Caco-2 (cell line): ENCODE measurements at regions not wholly inside any gene's neighbourhood (a gene's known extent, or its start where the extent isn't known, plus 50 kb on each side); places are given as distances from the start of the nearest gene placed in this dataset.

Experiments used
- BruUV-seq: library from RNA; stranded (reverse); fragments of 400-500 nt; replicated peaks from 2 replicates; lab custom pipeline; 2021; lab: Mats Ljungman, UMichigan
- CTCF ChIA-PET: fragments of 300-600 bp; sonication (Branson Sonifier 250); formaldehyde crosslinking; loops from one replicate; lab custom pipeline; 2022; ENCODE audit warnings: antibody characterized with exemption; lab: Charles Lee
- POLR2A ChIA-PET: fragments of 300-600 bp; sonication (Branson Sonifier 250); formaldehyde crosslinking; loops from one replicate; lab custom pipeline; 2022; ENCODE audit warnings: antibody characterized with exemption; lab: Charles Lee
- DNase-seq, 2 experiments: peaks; one replicate each; pipeline versions ENCODE4 v3.0.0 to v3.0.0-alpha.2; 2020 to 2022
- H3K27me3 ChIP-seq: replicated peaks from 2 replicates; pipeline ENCODE4 v1.6.0; 2011; ENCODE audit warnings: low read length; ENCODE audit not compliant: control insufficient read depth, insufficient read depth
- H3K36me3 ChIP-seq: 2 replicates; pipeline ENCODE4 v1.5.1; 2011; ENCODE audit warnings: low read length; ENCODE audit not compliant: control insufficient read depth, insufficient read depth
- H3K4me1 ChIP-seq: fragments of 250-450 bp; sonication (Bioruptor Pico); 2 replicates; pipeline ENCODE4 v1.5.1; 2020; ENCODE audit warnings: mild to moderate bottlenecking
- H3K4me3 ChIP-seq: 2 replicates; pipeline ENCODE4 v1.5.1; 2011; ENCODE audit warnings: low read depth, mild to moderate bottlenecking, control low read depth, low read length
- H3K9me3 ChIP-seq: fragments of 250-450 bp; sonication (Bioruptor Pico); 2 replicates; pipeline ENCODE4 v1.5.1; 2020; ENCODE audit warnings: mild to moderate bottlenecking, moderate library complexity
- H3K27ac Mint-ChIP-seq: one replicate; pipeline ENCODE4 v1.8.0; 2022; ENCODE audit warnings: mixed read lengths; ENCODE audit not compliant: unreplicated experiment
- H3K27me3 Mint-ChIP-seq: one replicate; pipeline ENCODE4 v1.8.0; 2022; ENCODE audit warnings: mixed read lengths; ENCODE audit not compliant: insufficient read depth, unreplicated experiment
- H3K36me3 Mint-ChIP-seq: one replicate; pipeline ENCODE4 v1.8.0; 2022; ENCODE audit warnings: mild to moderate bottlenecking, mixed read lengths; ENCODE audit not compliant: insufficient read depth, unreplicated experiment
- H3K4me1 Mint-ChIP-seq: one replicate; pipeline ENCODE4 v1.8.0; 2022; ENCODE audit warnings: low read depth, mixed read lengths; ENCODE audit not compliant: unreplicated experiment
- H3K4me3 Mint-ChIP-seq: one replicate; pipeline ENCODE4 v1.8.0; 2022; ENCODE audit warnings: mild to moderate bottlenecking, moderate library complexity, mixed read lengths; ENCODE audit not compliant: unreplicated experiment
- H3K9me3 Mint-ChIP-seq: one replicate; pipeline ENCODE4 v1.8.0; 2022; ENCODE audit warnings: mixed read lengths; ENCODE audit not compliant: unreplicated experiment
- CTCF ChIP-seq, 2 experiments: fragments of 200-600 bp in 1 of 2; IDR thresholded peaks; 1 replicate in 1 of 2; 2 replicates in 1 of 2; pipeline versions ENCODE4 v1.5.1 to v1.8.0; 2011 to 2022; ENCODE audit warnings: antibody characterized with exemption in 1 of 2, control low read depth in 1 of 2, inconsistent platforms in 1 of 2, low read depth in 1 of 2, low read length in 1 of 2, mild to moderate bottlenecking in 1 of 2, moderate library complexity in 1 of 2; ENCODE audit not compliant: insufficient read depth in 1 of 2, severe bottlenecking in 1 of 2, unreplicated experiment in 1 of 2
- intact Hi-C: fragments of 100-400 bp; cut with micrococcal nuclease; formaldehyde crosslinking; loops from one replicate; pipeline ENCODE4 v1.10.0; 2022; ENCODE audit not compliant: unreplicated experiment

- Histone ChIP-seq H3K4me1 (no peaks in the 10 kb centered on the region), H3K27me3 (no peaks in the 10 kb centered on the region), H3K9me3 (no peaks in the 10 kb centered on the region), H3K4me3 (no peak overlapping the region), H3K36me3 (no peaks in the 10 kb centered on the region)
- no peak for TF ChIP-seq CTCF (IDR thresholded peaks at IDR 0.05; ENCODE audit: insufficient read depth in 1 of 2, low read depth in 1 of 2, low read length in 1 of 2, severe bottlenecking in 1 of 2, unreplicated experiment in 1 of 2)
- H3K27ac Mint-ChIP-seq, result no peak overlapping the region
- no peaks in the 10 kb centered on the region for H3K4me1 Mint-ChIP-seq
- intact Hi-C loops, result no loop called here
- H3K4me3 Mint-ChIP-seq, result no peak overlapping the region
- CTCF ChIA-PET, result no interaction called here
- peaks cover 11% of the 10 kb centered on the region for H3K9me3 Mint-ChIP-seq
- DNase-seq, result no peak
- no peaks in the 10 kb centered on the region for H3K27me3 Mint-ChIP-seq
- POLR2A ChIA-PET, result no interaction called here
- H3K36me3 Mint-ChIP-seq, result no peaks in the 10 kb centered on the region
- BruUV-seq, result no TSS peak
These were observed 833.2 kb upstream of the CHAC2 start for GRCh38 chr2:52934323-52934898.

GRCh38 chr2:52933878-52934277, 833.7 kb upstream of the CHAC2 start:
- POLR2A ChIA-PET, result no interaction called here
- Histone ChIP-seq H3K27me3 (no peaks in the 10 kb centered on the region), H3K4me1 (no peaks in the 10 kb centered on the region), H3K4me3 (no peak overlapping the region), H3K36me3 (no peaks in the 10 kb centered on the region), H3K9me3 (no peaks in the 10 kb centered on the region)
- no peak for DNase-seq
- H3K4me1 Mint-ChIP-seq, result no peaks in the 10 kb centered on the region
- no peak for TF ChIP-seq CTCF (IDR thresholded peaks at IDR 0.05; ENCODE audit: insufficient read depth in 1 of 2, low read depth in 1 of 2, low read length in 1 of 2, severe bottlenecking in 1 of 2, unreplicated experiment in 1 of 2)
- BruUV-seq, result no TSS peak
- no peaks in the 10 kb centered on the region for H3K36me3 Mint-ChIP-seq
- H3K9me3 Mint-ChIP-seq, result peaks cover 14% of the 10 kb centered on the region
- H3K27me3 Mint-ChIP-seq, result no peaks in the 10 kb centered on the region
- intact Hi-C loops, result no loop called here
- no peak overlapping the region for H3K4me3 Mint-ChIP-seq
- CTCF ChIA-PET, result no interaction called here
- H3K27ac Mint-ChIP-seq, result no peak overlapping the region

GRCh38 chr2:52931660-52932059, 835.9 kb upstream of the CHAC2 start:
- Histone ChIP-seq H3K9me3 (peaks cover 2% of the 10 kb centered on the region; the same call in 1 of the 2 replicates), H3K27me3 (no peaks in the 10 kb centered on the region), H3K4me3 (no peak overlapping the region), H3K36me3 (no peaks in the 10 kb centered on the region), H3K4me1 (no peaks in the 10 kb centered on the region)
- ChIA-PET POLR2A (no interaction called here), CTCF (no interaction called here)
- Mint-ChIP-seq H3K27ac (no peak overlapping the region), H3K9me3 (peaks cover 21% of the 10 kb centered on the region), H3K4me3 (no peak overlapping the region), H3K4me1 (no peaks in the 10 kb centered on the region), H3K36me3 (no peaks in the 10 kb centered on the region), H3K27me3 (no peaks in the 10 kb centered on the region)
- no peak for DNase-seq
- intact Hi-C loops, result no loop called here
- no TSS peak for BruUV-seq
- TF ChIP-seq CTCF (IDR thresholded peaks at IDR 0.05; ENCODE audit: insufficient read depth in 1 of 2, low read depth in 1 of 2, low read length in 1 of 2, severe bottlenecking in 1 of 2, unreplicated experiment in 1 of 2), result no peak
